NCI-H748 (cell line): ENCODE measurements at regions not wholly inside any gene's neighbourhood (a gene's known extent, or its start where the extent isn't known, plus 50 kb on each side); places are given as distances from the start of the nearest gene placed in this dataset.
"Not testable (repeated sequence)": the region's sequence is repeated elsewhere in the genome, so short reads cannot be mapped to it uniquely, and the experiment has no call there.

Experiments
- DNase-seq: peaks from one replicate; lab custom pipeline; 2025; ENCODE audit not compliant: unreplicated experiment; lab: John Stamatoyannopoulos, UW

- DNase-seq = no peak
Measured at GRCh38 chrX:96502507-96502906, 182.1 kb upstream of the DIAPH2 start.

- DNase-seq = not testable (repeated sequence)
Measured at GRCh38 chrX:96529386-96529785, 155.3 kb upstream of the DIAPH2 start.

GRCh38 chrX:96538104-96538725 lies 146.4 kb upstream of the DIAPH2 start:
- no peak for DNase-seq

GRCh38 chrX:96540111-96540631 lies 144.5 kb upstream of the DIAPH2 start:
- DNase-seq = no peak

- not testable (repeated sequence) for DNase-seq
Measured at GRCh38 chrX:96546281-96546680, 138.4 kb upstream of the DIAPH2 start.

- DNase-seq = no peak
Measured at GRCh38 chrX:96551322-96551872, 133.2 kb upstream of the DIAPH2 start.

- DNase-seq = no peak
Measured at GRCh38 chrX:96556886-96557285, 127.8 kb upstream of the DIAPH2 start.

GRCh38 chrX:96561129-96561528 lies 123.5 kb upstream of the DIAPH2 start:
- DNase-seq = not testable (repeated sequence)

GRCh38 chrX:96563646-96564045 lies 121.0 kb upstream of the DIAPH2 start:
- DNase-seq = no peak

GRCh38 chrX:96564595-96564994 lies 120.0 kb upstream of the DIAPH2 start:
- no peak for DNase-seq

- no peak for DNase-seq
Measured at GRCh38 chrX:96566878-96567277, 117.8 kb upstream of the DIAPH2 start.

- DNase-seq = no peak
Measured at GRCh38 chrX:96568071-96568470, 116.6 kb upstream of the DIAPH2 start.

GRCh38 chrX:96569034-96569433 lies 115.6 kb upstream of the DIAPH2 start:
- DNase-seq = no peak

- no peak for DNase-seq
Measured at GRCh38 chrX:96575011-96575410, 109.6 kb upstream of the DIAPH2 start.

GRCh38 chrX:96576368-96576767 lies 108.3 kb upstream of the DIAPH2 start:
- DNase-seq = no peak

- no peak for DNase-seq
Measured at GRCh38 chrX:96578781-96579180, 105.9 kb upstream of the DIAPH2 start.

GRCh38 chrX:96579252-96579651 lies 105.4 kb upstream of the DIAPH2 start:
- no peak for DNase-seq

- no peak for DNase-seq
Measured at GRCh38 chrX:96590403-96590802, 94.2 kb upstream of the DIAPH2 start.

- DNase-seq = no peak
Measured at GRCh38 chrX:96591421-96591820, 93.2 kb upstream of the DIAPH2 start.

GRCh38 chrX:96597847-96598246 lies 86.8 kb upstream of the DIAPH2 start:
- not testable (repeated sequence) for DNase-seq

GRCh38 chrX:96611619-96612362 lies 72.9 kb upstream of the DIAPH2 start:
- DNase-seq = no peak

- no peak for DNase-seq
Measured at GRCh38 chrX:96615448-96615847, 69.2 kb upstream of the DIAPH2 start.
